Heart right ventricle (tissue), 16 donors: ENCODE measurements at regions not wholly inside any gene's neighbourhood (a gene's known extent, or its start where the extent isn't known, plus 50 kb on each side); places are given as distances from the start of the nearest gene placed in this dataset.

ENCODE experiments used
- ATAC-seq, 8 donors: fragments of 200-7000 bp; cut with Tn5 transposase; one replicate each; pipeline ENCODE4 v1.9.1; 2020; ENCODE audit warnings: mild to moderate bottlenecking in 8 of 8, moderate library complexity in 8 of 8, moderate number of reproducible peaks in 1 of 8
- DNase-seq, 2 donors: peaks; one replicate each; pipeline ENCODE4 v3.0.0-alpha.2; 2020
- H3K27ac ChIP-seq, 10 donors: fragments of 200-600 bp; sonication (generic) in 2 of 10; one replicate each; pipeline versions ENCODE4 v1.5.0 to v1.8.0; 2020 to 2022; ENCODE audit warnings: mild to moderate bottlenecking in 3 of 10
- H3K27me3 ChIP-seq, 7 donors: fragments of 200-600 bp; one replicate each; pipeline ENCODE4 v1.8.0; 2021 to 2022; ENCODE audit warnings: mild to moderate bottlenecking in 2 of 7
- H3K36me3 ChIP-seq, 9 donors: fragments of 200-600 bp; sonication (generic) in 1 of 9; one replicate each; pipeline versions ENCODE4 v1.5.0 to v1.8.0; 2020 to 2022; ENCODE audit warnings: mild to moderate bottlenecking in 2 of 9
- H3K4me1 ChIP-seq, 9 donors: fragments of 200-600 bp; sonication (generic) in 1 of 9; one replicate each; pipeline versions ENCODE4 v1.5.0 to v1.8.0; 2020 to 2022; ENCODE audit warnings: mild to moderate bottlenecking in 4 of 9
- H3K4me3 ChIP-seq, 10 donors: fragments of 200-600 bp; sonication (generic) in 2 of 10; one replicate each; pipeline versions ENCODE4 v1.5.0 to v1.8.0; 2020 to 2022; ENCODE audit warnings: mild to moderate bottlenecking in 7 of 10, moderate library complexity in 2 of 10
- H3K9me3 ChIP-seq, 11 donors: fragments of 200-600 bp in 10 of 11; sonication (generic) in 2 of 11; one replicate each; pipeline versions ENCODE4 v1.5.0 to v1.8.0; 2013 to 2022; ENCODE audit warnings: mild to moderate bottlenecking in 2 of 11, control low read depth in 1 of 11, moderate library complexity in 1 of 11
- WGBS, 2 donors: extraction: QIAGEN DNeasy Blood & Tissue Kit; methylation state at CpG; one replicate each; pipeline ENCODE4 v1.1.7; 2013; ENCODE audit warnings: inconsistent platforms in 1 of 2; 5-methylcytosine and 5-hydroxymethylcytosine counted together
- intact Hi-C, 10 donors: fragments of 100-400 bp; cut with DNase I; formaldehyde crosslinking; loops; one replicate each; pipeline versions ENCODE4 v1.11.1 to v1.14.2; 2022
- TF ChIP-seq, protein P1 (sequence below), 9 donors: fragments of 200-600 bp; sonication (generic) in 2 of 9; IDR thresholded peaks; one replicate each; pipeline versions ENCODE4 v1.5.0 to v1.8.0; 2021 to 2022; ENCODE audit warnings: antibody characterized with exemption in 9 of 9, mild to moderate bottlenecking in 5 of 9, moderate library complexity in 1 of 9
- donor health status: Arrhythmogenic right ventricular cardiomyopathy.
- donor health status: ischemic (EF 13 %, LVEDD 7.1; RV severe dilation, severe dysfunction).
- donor health status: healthy with polysubstance abuse.
- donor health status: DM: no; HTN: yes; CAD: no.
- donor health status: DM: no; HTN: no; CAD: no.
- donor health status: ischemic (EF 25% LVEDD 6.9; RV normal size, moderate dysfunction).
- donor health status: ischemic (EF 25% LVEDD 5.7; RV mildly dilated, moderate dysfunction).
- donor health status: healthy.
- donor health status: DM: yes; HTN: yes; CAD: no.
- donor health status: Ischemic cardiomyopathy.
- donor health status: ischemic (EF 35%, LVEDD 5.7; RV mildly dilated, moderate dysfunction).
- donor health status: nonischemic (EF 11% LVEDD 7.7; RV severe dilation, severe dysfunction).
- donor health status: DM: yes; HTN: yes; CAD: no.
- donor health status: PGD.
- donor health status: ischemic (EF 29% LVEDD 5.4; RV normal size, mild dysfunction).
- donor health status: nonischemic (EF 23%, LVEDD 6.1; RV moderate dilation, normal function).

DNA sequence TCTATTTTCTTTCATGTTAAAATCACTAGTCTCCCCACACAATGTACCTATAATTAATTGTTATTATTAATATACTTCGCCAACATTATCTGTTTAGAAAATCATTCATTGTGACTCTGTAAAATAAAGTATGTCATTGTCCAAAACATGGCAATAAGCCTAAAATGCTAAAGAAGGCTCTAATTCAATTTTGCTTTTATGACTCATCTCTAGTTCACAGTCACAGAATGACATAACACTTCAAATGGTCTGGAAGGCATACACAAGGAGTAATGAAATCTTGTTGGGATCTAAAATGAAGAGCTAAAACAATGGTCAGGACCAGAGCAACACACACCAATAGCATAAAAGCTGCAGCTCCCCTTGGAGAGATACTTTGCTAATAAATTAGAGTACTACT, 505.8 kb downstream of the GPAM start:
- H3K4me3 ChIP-seq: no peak overlapping the region
- no peaks in the 10 kb centered on the region for H3K36me3 ChIP-seq
- 78 to 88% methylated on average over 1 of the region's 1 CpG for WGBS, 2 donors
- no peak overlapping the region for H3K27ac ChIP-seq
- intact Hi-C loops: no loop called here
- TF ChIP-seq, protein P1, sequence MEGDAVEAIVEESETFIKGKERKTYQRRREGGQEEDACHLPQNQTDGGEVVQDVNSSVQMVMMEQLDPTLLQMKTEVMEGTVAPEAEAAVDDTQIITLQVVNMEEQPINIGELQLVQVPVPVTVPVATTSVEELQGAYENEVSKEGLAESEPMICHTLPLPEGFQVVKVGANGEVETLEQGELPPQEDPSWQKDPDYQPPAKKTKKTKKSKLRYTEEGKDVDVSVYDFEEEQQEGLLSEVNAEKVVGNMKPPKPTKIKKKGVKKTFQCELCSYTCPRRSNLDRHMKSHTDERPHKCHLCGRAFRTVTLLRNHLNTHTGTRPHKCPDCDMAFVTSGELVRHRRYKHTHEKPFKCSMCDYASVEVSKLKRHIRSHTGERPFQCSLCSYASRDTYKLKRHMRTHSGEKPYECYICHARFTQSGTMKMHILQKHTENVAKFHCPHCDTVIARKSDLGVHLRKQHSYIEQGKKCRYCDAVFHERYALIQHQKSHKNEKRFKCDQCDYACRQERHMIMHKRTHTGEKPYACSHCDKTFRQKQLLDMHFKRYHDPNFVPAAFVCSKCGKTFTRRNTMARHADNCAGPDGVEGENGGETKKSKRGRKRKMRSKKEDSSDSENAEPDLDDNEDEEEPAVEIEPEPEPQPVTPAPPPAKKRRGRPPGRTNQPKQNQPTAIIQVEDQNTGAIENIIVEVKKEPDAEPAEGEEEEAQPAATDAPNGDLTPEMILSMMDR (IDR thresholded peaks at IDR 0.05): no peak
- ATAC-seq (no peak), DNase-seq (no peak)
- no peaks in the 10 kb centered on the region for H3K4me1 ChIP-seq
- H3K27me3 ChIP-seq: no peaks in the 10 kb centered on the region
- no peaks in the 10 kb centered on the region for H3K9me3 ChIP-seq

DNA sequence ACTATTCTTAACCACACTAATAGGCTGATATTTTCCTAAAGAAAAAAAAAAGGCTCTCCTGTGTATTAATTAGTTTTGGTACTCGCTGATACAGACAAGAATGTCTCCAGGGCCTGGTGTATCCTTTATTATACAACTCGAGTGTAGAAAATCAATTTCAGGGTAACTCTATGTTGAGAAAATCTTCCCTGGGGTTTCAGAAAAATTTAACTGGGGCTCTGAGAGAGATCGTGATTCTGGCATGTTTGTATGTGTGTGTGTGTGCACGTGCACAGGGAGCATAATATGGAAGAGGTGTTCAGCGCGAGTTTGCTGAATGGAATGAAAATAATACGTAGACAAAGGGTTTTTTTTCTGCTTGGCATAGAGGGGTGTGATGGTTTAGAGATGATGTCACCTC, 496.8 kb downstream of the GPAM start:
- Histone ChIP-seq H3K27ac (no peak overlapping the region), H3K4me1 (no peaks in the 10 kb centered on the region), H3K4me3 (no peak overlapping the region), H3K27me3 (peaks cover 0 to 3% (median 0%) of the 10 kb centered on the region in 7 donors), H3K9me3 (peaks cover 0 to 22% (median 0%) of the 10 kb centered on the region in 11 donors), H3K36me3 (no peaks in the 10 kb centered on the region)
- TF ChIP-seq, protein P1 (IDR thresholded peaks at IDR 0.05): no peak
- DNase-seq: no peak
- no peak for ATAC-seq
- 82% methylated on average over 7 of the region's 7 CpGs for WGBS, 2 donors
- intact Hi-C loops: no loop called here

DNA sequence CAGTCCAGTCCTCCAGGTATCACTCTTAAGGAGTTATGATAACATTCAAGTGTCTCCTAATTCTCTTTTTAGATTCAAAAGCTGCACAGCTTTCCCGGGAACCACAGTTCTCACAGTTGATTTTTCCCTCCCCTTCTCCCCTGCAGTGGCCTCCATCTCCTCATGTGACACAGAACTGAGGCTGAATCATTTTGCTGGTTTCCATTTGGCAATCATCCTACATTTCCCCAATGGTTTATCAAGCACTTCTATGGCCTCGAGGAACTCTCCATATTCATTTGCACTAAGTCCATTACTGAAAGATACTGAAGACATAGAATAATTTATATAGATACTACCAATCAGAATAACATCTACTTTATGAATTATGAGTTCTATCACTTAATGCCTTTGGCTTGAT, 484.9 kb downstream of the GPAM start:
- intact Hi-C loops: no loop called here
- WGBS, 2 donors: 61 to 66% methylated on average over 2 of the region's 2 CpGs
- ATAC-seq (no peak), DNase-seq (no peak)
- no peaks in the 10 kb centered on the region for H3K4me1 ChIP-seq
- H3K9me3 ChIP-seq: no peaks in the 10 kb centered on the region
- no peaks in the 10 kb centered on the region for H3K36me3 ChIP-seq
- H3K4me3 ChIP-seq: no peak overlapping the region
- TF ChIP-seq, protein P1 (IDR thresholded peaks at IDR 0.05): no peak
- H3K27ac ChIP-seq: no peak overlapping the region
- no peaks in the 10 kb centered on the region for H3K27me3 ChIP-seq

DNA sequence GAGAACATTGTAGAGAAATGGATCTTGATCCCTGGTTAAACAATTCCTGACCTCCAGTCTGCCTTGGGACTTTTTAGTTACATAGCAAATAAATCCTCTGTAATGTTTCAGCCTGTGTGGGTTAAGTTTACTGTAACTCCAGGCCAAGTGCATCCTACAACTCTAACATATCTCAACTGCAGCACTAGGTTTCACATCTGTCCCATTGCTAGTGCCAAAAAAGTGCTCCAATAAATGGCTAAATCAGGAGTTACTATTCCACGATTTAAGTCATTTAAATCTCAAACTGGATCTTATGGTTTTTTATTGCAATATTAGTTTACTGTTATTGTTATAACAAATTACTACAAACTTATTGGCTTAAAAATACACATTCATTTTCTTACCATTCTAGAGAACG, 479.6 kb downstream of the GPAM start:
- WGBS, 2 donors: 65 to 74% methylated on average over 2 of the region's 2 CpGs
- Histone ChIP-seq H3K9me3 (no peaks in the 10 kb centered on the region), H3K27ac (no peak overlapping the region), H3K4me3 (no peak overlapping the region), H3K36me3 (no peaks in the 10 kb centered on the region), H3K4me1 (no peaks in the 10 kb centered on the region), H3K27me3 (no peaks in the 10 kb centered on the region)
- intact Hi-C loops: no loop called here
- ATAC-seq: no peak
- no peak for DNase-seq
- TF ChIP-seq, protein P1 (IDR thresholded peaks at IDR 0.05): no peak

DNA sequence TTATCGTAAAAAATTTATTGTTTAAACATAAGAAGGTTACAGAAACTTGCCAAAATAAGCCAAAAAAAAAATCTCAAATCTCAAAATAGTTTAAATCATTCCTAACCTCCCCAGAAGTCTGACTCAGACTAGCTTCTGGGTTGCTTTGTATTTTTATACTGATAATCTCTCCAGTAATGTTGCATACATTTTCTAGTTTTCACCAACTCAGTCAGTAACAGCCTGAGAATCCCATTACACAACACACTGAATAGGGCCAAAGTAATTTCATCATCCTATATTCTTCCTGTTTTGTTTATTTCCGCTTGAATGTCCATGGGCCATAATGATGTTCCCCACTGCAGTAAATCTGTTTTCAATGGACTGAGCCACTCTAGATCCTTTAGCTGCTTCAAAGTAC, 478.5 kb downstream of the GPAM start:
- WGBS, 2 donors: 79 to 86% methylated on average over 2 of the region's 2 CpGs
- Histone ChIP-seq H3K27me3 (no peaks in the 10 kb centered on the region), H3K27ac (no peak overlapping the region), H3K4me1 (no peaks in the 10 kb centered on the region), H3K4me3 (no peak overlapping the region), H3K9me3 (no peaks in the 10 kb centered on the region), H3K36me3 (no peaks in the 10 kb centered on the region)
- ATAC-seq (no peak), DNase-seq (no peak)
- intact Hi-C loops: no loop called here
- TF ChIP-seq, protein P1 (IDR thresholded peaks at IDR 0.05): no peak
